Esophagus muscularis mucosa (tissue), 4 donors: ENCODE measurements at regions not wholly inside any gene's neighbourhood (a gene's known extent, or its start where the extent isn't known, plus 50 kb on each side); places are given as distances from the start of the nearest gene placed in this dataset.
A peak's percentile ranks its signal among the peaks of the same experiment; 100 is the strongest.

ENCODE experiments used
- DNase-seq: peaks from one replicate; pipeline ENCODE4 v3.0.0-alpha.2; 2017; ENCODE audit errors: extremely low spot score
- H3K27ac ChIP-seq, 4 donors: fragments of 200-600 bp; sonication (generic); replicated peaks in 1 of 4; 1 replicate in 3 of 4; 2 replicates in 1 of 4; pipeline ENCODE4 v1.5.1; 2016 to 2019; ENCODE audit warnings: mild to moderate bottlenecking in 1 of 4
- H3K27me3 ChIP-seq, 4 donors: fragments of 200-600 bp; sonication (generic); one replicate each; pipeline versions ENCODE4 v1.5.1 to v1.6.0; 2016 to 2019
- H3K36me3 ChIP-seq, 4 donors: fragments of 200-600 bp; sonication (generic); one replicate each; pipeline ENCODE4 v1.5.1; 2016 to 2019
- H3K4me1 ChIP-seq, 4 donors: fragments of 200-600 bp; sonication (generic); one replicate each; pipeline ENCODE4 v1.5.1; 2016 to 2019
- H3K4me3 ChIP-seq, 4 donors: fragments of 200-600 bp; sonication (generic); 1 replicate in 2 of 4; 2 replicates in 2 of 4; pipeline ENCODE4 v1.5.1; 2016 to 2019; ENCODE audit warnings: mild to moderate bottlenecking in 4 of 4, moderate library complexity in 1 of 4
- H3K9me3 ChIP-seq, 4 donors: fragments of 200-600 bp; sonication (generic); 1 replicate in 3 of 4; 2 replicates in 1 of 4; pipeline ENCODE4 v1.5.1; 2016 to 2019
- EP300 ChIP-seq: sonication (generic); formaldehyde crosslinking; IDR thresholded peaks from one replicate; pipeline ENCODE4 v1.6.1; 2017; ENCODE audit warnings: antibody characterized with exemption
- POLR2A ChIP-seq: fragments of 450-650 bp; IDR thresholded peaks from one replicate; pipeline ENCODE4 v1.6.1; 2017; ENCODE audit warnings: antibody characterized with exemption, moderate library complexity, mild to moderate bottlenecking, low read depth
- POLR2AphosphoS5 ChIP-seq, 2 donors: sonication (generic); formaldehyde crosslinking; IDR thresholded peaks; one replicate each; pipeline ENCODE4 v1.6.1; 2017; ENCODE audit warnings: antibody characterized with exemption in 2 of 2
- WGBS: methylation state at CpG from one replicate; pipeline ENCODE4 v1.1.5; 2018; 5-methylcytosine and 5-hydroxymethylcytosine counted together
- intact Hi-C: fragments of 100-400 bp; cut with DNase I; formaldehyde crosslinking; loops from one replicate; pipeline ENCODE4 v1.15.1; 2023
- TF ChIP-seq, protein P1 (sequence below), 3 experiments: fragments of 200-600 bp in 2 of 3; fragments of 450-650 bp in 1 of 3; sonication (generic) in 2 of 3; IDR thresholded peaks; one replicate each; pipeline ENCODE4 v1.5.1; 2017 to 2019; ENCODE audit warnings: antibody characterized with exemption in 3 of 3, mild to moderate bottlenecking in 2 of 3, moderate library complexity in 1 of 3

DNA sequence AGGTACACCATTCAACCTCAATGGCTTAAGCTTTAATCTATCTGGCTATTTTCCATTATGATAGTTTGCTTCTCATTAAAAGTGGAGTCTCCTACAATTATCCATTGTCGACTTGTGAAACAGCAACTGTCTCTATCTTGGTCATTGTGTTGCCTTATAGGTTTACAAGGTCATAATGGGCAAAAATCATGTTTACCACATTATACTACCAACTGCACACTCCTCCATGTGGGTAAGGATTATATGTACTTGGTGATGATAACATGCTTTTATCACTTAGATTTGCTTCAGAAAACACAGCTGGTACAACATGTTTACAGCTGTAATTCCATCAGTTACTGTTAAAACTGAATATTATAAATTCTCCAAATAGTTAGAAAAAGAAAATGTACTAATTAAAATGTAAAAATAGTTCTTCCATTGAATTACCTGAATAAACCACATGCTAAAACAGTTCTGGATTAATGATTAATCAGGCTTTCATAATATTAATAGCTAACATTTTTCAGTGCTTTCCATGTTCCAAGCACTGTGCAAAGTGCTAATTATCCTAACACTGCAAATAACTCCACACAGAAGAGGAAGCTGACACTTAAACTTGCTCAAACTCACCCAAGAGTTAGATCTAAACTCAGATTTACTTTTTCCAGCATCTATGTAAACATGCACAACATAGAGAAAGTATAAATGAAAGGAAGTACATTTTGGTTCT lies 96.7 kb downstream of the OGFRL1 start:
- Histone ChIP-seq H3K27ac (no peak overlapping the region), H3K9me3 (no peaks in the 10 kb centered on the region), H3K27me3 (no peaks in the 10 kb centered on the region), H3K4me3 (no peak overlapping the region), H3K36me3 (peaks cover 0 to 5% (median 2%) of the 10 kb centered on the region in 4 donors), H3K4me1 (peaks cover 35 to 67% (median 60%) of the 10 kb centered on the region in 4 donors)
- DNase-seq: no peak
- TF ChIP-seq POLR2AphosphoS5 (IDR thresholded peaks at IDR 0.05) (no peak), EP300 (no peak), POLR2A (no peak)
- TF ChIP-seq, protein P1, sequence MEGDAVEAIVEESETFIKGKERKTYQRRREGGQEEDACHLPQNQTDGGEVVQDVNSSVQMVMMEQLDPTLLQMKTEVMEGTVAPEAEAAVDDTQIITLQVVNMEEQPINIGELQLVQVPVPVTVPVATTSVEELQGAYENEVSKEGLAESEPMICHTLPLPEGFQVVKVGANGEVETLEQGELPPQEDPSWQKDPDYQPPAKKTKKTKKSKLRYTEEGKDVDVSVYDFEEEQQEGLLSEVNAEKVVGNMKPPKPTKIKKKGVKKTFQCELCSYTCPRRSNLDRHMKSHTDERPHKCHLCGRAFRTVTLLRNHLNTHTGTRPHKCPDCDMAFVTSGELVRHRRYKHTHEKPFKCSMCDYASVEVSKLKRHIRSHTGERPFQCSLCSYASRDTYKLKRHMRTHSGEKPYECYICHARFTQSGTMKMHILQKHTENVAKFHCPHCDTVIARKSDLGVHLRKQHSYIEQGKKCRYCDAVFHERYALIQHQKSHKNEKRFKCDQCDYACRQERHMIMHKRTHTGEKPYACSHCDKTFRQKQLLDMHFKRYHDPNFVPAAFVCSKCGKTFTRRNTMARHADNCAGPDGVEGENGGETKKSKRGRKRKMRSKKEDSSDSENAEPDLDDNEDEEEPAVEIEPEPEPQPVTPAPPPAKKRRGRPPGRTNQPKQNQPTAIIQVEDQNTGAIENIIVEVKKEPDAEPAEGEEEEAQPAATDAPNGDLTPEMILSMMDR (IDR thresholded peaks at IDR 0.05): no peak
- intact Hi-C loops: loop anchor here (2.0 to 5.0 kb wide), 2 partner anchors 37 to 126 kb away; no protein-coding TSS in a partner anchor
- 96% methylated on average over 1 of the region's 1 CpG for WGBS

DNA sequence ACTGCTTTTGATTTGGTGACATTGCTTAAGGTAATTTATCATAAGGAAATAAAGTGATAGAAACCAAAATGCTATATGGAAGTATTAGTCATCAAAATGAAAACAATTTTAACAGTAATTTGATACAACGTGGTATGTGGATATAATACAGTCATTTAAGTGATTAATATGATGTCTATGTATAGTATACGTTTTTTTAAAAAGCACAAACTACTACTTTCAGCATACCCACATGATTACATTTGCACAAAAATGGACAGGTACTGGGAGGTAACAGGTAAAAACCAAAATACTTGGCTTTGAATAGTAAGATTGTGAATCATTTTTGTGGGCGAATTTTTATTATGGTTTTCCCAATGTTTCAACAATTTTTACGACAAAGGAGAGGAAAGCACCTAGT lies 97.6 kb downstream of the OGFRL1 start:
- 74% methylated on average over 4 of the region's 4 CpGs for WGBS
- Histone ChIP-seq H3K27ac (no peak overlapping the region), H3K4me1 (peaks cover 38 to 76% (median 68%) of the 10 kb centered on the region in 4 donors), H3K9me3 (no peaks in the 10 kb centered on the region), H3K4me3 (no peak overlapping the region), H3K36me3 (peaks cover 0 to 5% (median 2%) of the 10 kb centered on the region in 4 donors), H3K27me3 (no peaks in the 10 kb centered on the region)
- TF ChIP-seq EP300: no peak
- TF ChIP-seq, protein P1 (IDR thresholded peaks at IDR 0.05): no peak
- no peak for DNase-seq
- intact Hi-C loops: loop anchor here (5.0 kb wide), 1 partner anchor 36 kb away; no protein-coding TSS in a partner anchor

DNA sequence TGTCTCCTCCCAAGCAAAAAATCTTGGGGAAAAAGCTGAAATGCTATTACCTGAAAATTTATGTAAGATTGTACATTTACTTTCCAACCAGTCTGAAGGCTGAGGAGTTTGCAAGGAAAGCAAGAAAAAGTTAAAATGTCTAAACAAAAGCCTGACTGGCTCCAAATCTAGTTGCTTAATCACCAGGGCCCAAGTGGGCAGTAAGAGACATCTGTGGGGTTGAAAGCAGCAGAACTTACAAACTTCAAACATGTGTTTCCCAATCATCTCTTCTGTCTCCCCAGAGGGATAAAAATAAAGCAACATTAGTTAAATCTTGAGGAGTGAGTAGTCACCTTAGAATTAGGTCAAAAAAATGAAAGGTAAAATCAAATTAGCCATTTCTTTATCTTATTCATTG lies 98.6 kb downstream of the OGFRL1 start:
- Histone ChIP-seq H3K4me1 (peaks cover 43 to 83% (median 73%) of the 10 kb centered on the region in 4 donors), H3K4me3 (no peak overlapping the region), H3K27me3 (no peaks in the 10 kb centered on the region), H3K9me3 (no peaks in the 10 kb centered on the region), H3K36me3 (peaks cover 0 to 5% (median 2%) of the 10 kb centered on the region in 4 donors), H3K27ac (peak overlapping the region in 1 of 4 donors; percentile 12)
- no peak for DNase-seq
- no peak for TF ChIP-seq EP300
- TF ChIP-seq, protein P1 (IDR thresholded peaks at IDR 0.05): no peak
- TF ChIP-seq POLR2A: no peak
- TF ChIP-seq POLR2AphosphoS5 (IDR thresholded peaks at IDR 0.05): no peak
- intact Hi-C loops: loop anchor here (5.0 kb wide), 1 partner anchor 35 kb away; no protein-coding TSS in a partner anchor

DNA sequence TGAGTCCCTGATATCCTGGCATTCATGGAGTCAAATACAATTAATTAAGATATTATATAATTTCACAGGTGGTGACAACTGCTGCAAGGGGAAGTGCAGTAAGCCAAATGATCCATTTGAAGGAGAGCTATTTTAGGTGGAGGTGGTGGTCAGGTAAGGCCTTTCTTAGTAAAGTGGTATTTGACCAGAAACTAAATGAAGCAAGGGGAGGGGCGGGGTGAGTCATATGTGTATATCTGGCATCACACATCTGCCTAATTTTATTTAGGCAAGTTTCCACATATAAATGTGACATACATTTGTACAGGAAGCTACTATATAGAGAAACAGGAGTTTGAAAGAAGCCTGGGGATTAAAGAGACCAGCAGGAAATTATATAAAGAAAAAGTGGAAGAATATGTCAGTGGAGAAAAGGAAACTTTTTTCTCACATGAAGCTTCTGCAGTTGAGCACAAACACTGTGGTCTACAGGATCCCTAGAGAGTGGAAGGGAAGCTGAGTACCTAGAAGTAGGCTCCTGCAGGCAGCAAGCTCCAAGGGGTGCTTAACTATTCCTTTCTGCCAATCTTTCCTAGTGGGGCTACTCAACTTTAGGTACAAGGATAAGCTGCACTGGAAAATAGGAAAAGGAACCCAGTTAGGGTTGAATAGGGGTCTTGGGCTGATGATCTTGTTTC lies 99.6 kb downstream of the OGFRL1 start:
- no peaks in the 10 kb centered on the region for H3K27me3 ChIP-seq
- peaks cover 52 to 90% (median 83%) of the 10 kb centered on the region in 4 donors for H3K4me1 ChIP-seq
- TF ChIP-seq POLR2AphosphoS5 (IDR thresholded peaks at IDR 0.05) (no peak), EP300 (no peak), POLR2A (no peak)
- TF ChIP-seq, protein P1 (IDR thresholded peaks at IDR 0.05): no peak
- intact Hi-C loops: loop anchor here (5.0 kb wide), 1 partner anchor 34 kb away; no protein-coding TSS in a partner anchor
- H3K27ac ChIP-seq: peak overlapping the region in 1 of 4 donors; percentile 12
- WGBS: 83% methylated on average over 1 of the region's 1 CpG
- H3K4me3 ChIP-seq: no peak overlapping the region
- H3K9me3 ChIP-seq: no peaks in the 10 kb centered on the region
- no peak for DNase-seq
- peaks cover 0 to 4% (median 1%) of the 10 kb centered on the region in 4 donors for H3K36me3 ChIP-seq
